NB4 (cell line): ENCODE measurements at regions not wholly inside any gene's neighbourhood (a gene's known extent, or its start where the extent isn't known, plus 50 kb on each side); places are given as distances from the start of the nearest gene placed in this dataset.

Experiments used
- DNase-seq: peaks from one replicate; pipeline ENCODE4 v3.0.0; 2010; ENCODE audit warnings: low read depth
- H3K4me3 ChIP-seq: one replicate; pipeline ENCODE4 v1.5.1; 2011; ENCODE audit warnings: mild to moderate bottlenecking, low read depth, low read length, moderate library complexity
- CTCF ChIP-seq: IDR thresholded peaks from one replicate; pipeline ENCODE4 v1.5.1; 2012; ENCODE audit warnings: low read depth, low read length
- MAX ChIP-seq: IDR thresholded peaks from 2 replicates; pipeline ENCODE4 v1.6.1; 2011; ENCODE audit warnings: low read depth, low read length
- MYC ChIP-seq: IDR thresholded peaks from 2 replicates; pipeline ENCODE4 v1.6.1; 2011; ENCODE audit warnings: low read depth, low read length
- POLR2A ChIP-seq: IDR thresholded peaks from 2 replicates; pipeline ENCODE4 v1.6.1; 2011; ENCODE audit warnings: mild to moderate bottlenecking; ENCODE audit not compliant: insufficient read length; ENCODE audit errors: extremely low read depth

DNA sequence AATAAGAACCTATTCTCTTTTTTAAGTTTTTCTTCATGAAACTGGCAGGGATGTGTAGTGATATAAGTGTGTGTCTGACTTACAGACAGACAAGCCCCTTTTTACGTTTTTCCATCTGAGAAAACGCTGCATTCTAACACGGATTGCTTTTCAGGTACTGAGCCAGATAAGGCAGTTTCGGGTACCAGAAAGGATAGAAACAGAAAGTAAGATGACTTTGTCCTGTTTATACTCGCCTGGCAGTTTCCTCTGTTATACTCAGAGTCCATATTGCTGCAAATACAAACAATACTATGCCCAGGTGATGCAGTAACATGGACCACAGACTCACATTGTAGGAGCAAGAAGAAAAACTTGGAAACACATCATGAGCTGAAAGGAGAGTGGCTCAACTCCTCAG is 2320.6 kb upstream of the AGA start:
- TF ChIP-seq MAX (no peak), MYC (no peak), CTCF (no peak), POLR2A (no peak)
- H3K4me3 ChIP-seq: no peak overlapping the region
- DNase-seq: no peak

DNA sequence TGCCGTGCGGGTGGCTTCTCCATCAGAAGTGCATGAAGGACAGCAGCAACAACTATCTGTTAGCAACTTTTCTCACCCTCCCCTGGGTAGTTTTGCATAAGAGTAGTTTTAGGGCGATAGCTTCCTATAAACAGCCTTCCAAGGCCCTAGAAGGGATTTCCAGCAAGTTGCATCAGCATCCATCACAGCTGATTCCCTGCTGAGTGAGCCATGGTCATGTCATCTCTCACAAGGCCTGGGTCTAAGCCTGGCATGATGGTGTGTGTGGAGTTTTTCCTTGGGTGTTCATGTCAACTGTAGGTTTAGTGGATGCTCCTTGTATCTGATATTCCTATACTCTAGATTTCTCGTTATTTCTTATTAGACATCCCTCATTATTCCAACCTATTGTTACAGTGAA is 2324.7 kb upstream of the AGA start:
- TF ChIP-seq MYC (no peak), POLR2A (no peak), CTCF (no peak)
- DNase-seq: no peak

GRCh38 chr4:179768996-179769395 is 2326.8 kb upstream of the AGA start:
- H3K4me3 ChIP-seq: no peak overlapping the region
- DNase-seq: no peak
- no peak for TF ChIP-seq MYC
- no peak for TF ChIP-seq POLR2A
- no peak for TF ChIP-seq CTCF
- no peak for TF ChIP-seq MAX

More for the DNA sequence above, 2324.7 kb upstream of the AGA start:
- H3K4me3 ChIP-seq: no peak overlapping the region

DNA sequence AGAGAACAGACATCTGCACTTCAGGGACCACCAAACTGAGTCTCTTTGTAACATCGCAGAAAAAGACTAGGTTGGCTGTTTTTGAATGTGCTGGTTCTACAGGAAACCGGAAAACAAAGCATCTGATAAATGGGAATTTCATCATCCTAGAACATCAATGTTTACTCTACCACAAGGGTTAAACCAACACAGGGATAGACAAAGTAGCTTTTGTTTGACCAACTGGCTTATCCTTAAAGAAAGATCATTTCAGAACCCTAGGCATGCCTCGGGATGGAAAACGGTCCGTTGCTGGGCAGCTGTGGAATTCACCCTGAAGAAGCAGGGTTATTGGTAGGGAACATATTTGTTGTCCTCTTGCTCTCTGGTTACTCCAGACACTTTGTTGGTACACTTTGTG is 2355.5 kb upstream of the AGA start:
- no peak overlapping the region for H3K4me3 ChIP-seq
- no peak for DNase-seq
- TF ChIP-seq MYC: no peak
- TF ChIP-seq CTCF: no peak
- no peak for TF ChIP-seq POLR2A
- no peak for TF ChIP-seq MAX

GRCh38 chr4:179803857-179804256 is 2361.6 kb upstream of the AGA start:
- TF ChIP-seq MAX: no peak
- no peak for TF ChIP-seq MYC
- no peak for TF ChIP-seq CTCF
- no peak for TF ChIP-seq POLR2A
- no peak for DNase-seq
- no peak overlapping the region for H3K4me3 ChIP-seq

DNA sequence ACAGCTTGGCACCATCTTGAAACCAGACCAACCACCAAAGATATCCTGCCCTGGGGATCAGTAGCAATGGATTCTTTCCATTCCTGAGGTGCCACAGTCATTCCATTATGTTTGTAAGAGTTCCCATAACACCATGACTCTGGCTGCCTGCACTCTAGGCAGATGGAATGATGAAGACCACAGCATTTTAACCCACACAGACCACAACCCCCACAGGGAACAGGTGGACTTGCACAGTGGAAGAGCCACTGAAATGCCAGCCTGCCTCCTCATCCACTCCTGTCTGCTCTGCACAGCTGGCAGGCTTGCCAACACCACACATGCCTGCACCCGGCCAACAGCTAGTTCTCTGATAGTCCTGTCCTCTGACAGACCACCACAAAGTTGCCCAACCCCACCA is 2362.2 kb upstream of the AGA start:
- H3K4me3 ChIP-seq: no peak overlapping the region
- TF ChIP-seq CTCF (no peak), POLR2A (no peak), MAX (no peak), MYC (no peak)
- no peak for DNase-seq
